Adrenal gland (tissue), 5 donors: ENCODE measurements at regions not wholly inside any gene's neighbourhood (a gene's known extent, or its start where the extent isn't known, plus 50 kb on each side); places are given as distances from the start of the nearest gene placed in this dataset.

Source experiments
- CTCF ChIP-seq, 6 experiments: fragments of 450-650 bp in 4 of 6; fragments of 200-600 bp in 2 of 6; sonication (generic) in 1 of 6; IDR thresholded peaks; 1 replicate in 5 of 6; 2 replicates in 1 of 6; pipeline versions ENCODE4 v1.5.1 to v1.8.0; 2016 to 2021; ENCODE audit warnings: antibody characterized with exemption in 6 of 6, mild to moderate bottlenecking in 2 of 6, moderate library complexity in 1 of 6
- POLR2A ChIP-seq, 2 donors: fragments of 450-650 bp; IDR thresholded peaks; one replicate each; pipeline ENCODE4 v1.6.1; 2017; ENCODE audit warnings: antibody characterized with exemption in 2 of 2, mild to moderate bottlenecking in 2 of 2, moderate library complexity in 1 of 2
- donor health status: DM: no; HTN: no; CAD: no.

- TF ChIP-seq CTCF (IDR thresholded peaks at IDR 0.05) (no peak), POLR2A (IDR thresholded peaks at IDR 0.05) (no peak)
These were observed 204.4 kb downstream of the CXCL12 start for GRCh38 chr10:44180321-44181168.
